Right lobe of liver (tissue), 4 donors: ENCODE measurements at regions not wholly inside any gene's neighbourhood (a gene's known extent, or its start where the extent isn't known, plus 50 kb on each side); places are given as distances from the start of the nearest gene placed in this dataset.

ENCODE experiments used
- CTCF ChIP-seq, 4 donors: fragments of 200-600 bp in 3 of 4; fragments of 450-650 bp in 1 of 4; IDR thresholded peaks; one replicate each; pipeline versions ENCODE4 v1.5.1 to v1.8.0; 2016 to 2022; ENCODE audit warnings: antibody characterized with exemption in 4 of 4, mild to moderate bottlenecking in 2 of 4
- POLR2A ChIP-seq: fragments of 450-650 bp; IDR thresholded peaks from one replicate; pipeline ENCODE4 v1.6.1; 2017; ENCODE audit warnings: antibody characterized with exemption, mild to moderate bottlenecking
- donor health status: DM: no; HTN: no; CAD: no.
- donor health status: DM: no; HTN: no; CAD: no.
- donor health status: DM: no; HTN: yes; CAD: no.

GRCh38 chr16:9594946-9595345, 503.5 kb downstream of the HAPSTR1 start:
- TF ChIP-seq CTCF (IDR thresholded peaks at IDR 0.05), result no peak
- TF ChIP-seq POLR2A, result no peak
